Thymus (tissue), 11 donors: ENCODE measurements at regions not wholly inside any gene's neighbourhood (a gene's known extent, or its start where the extent isn't known, plus 50 kb on each side); places are given as distances from the start of the nearest gene placed in this dataset.
"Not testable (repeated sequence)": the region's sequence is repeated elsewhere in the genome, so short reads cannot be mapped to it uniquely, and the experiment has no call there.

Experiments used
- DNase-seq, 9 donors: peaks; one replicate each; pipeline ENCODE4 v3.0.0-alpha.2; 2013; ENCODE audit warnings: low spot score in 9 of 9, low read depth in 6 of 9, missing footprints in 1 of 9
- H3K27ac ChIP-seq, 2 donors: one replicate each; pipeline ENCODE4 v1.5.1; 2013; ENCODE audit warnings: control low read depth in 1 of 2, low read depth in 1 of 2, low read length in 1 of 2, mild to moderate bottlenecking in 1 of 2, moderate library complexity in 1 of 2
- H3K27me3 ChIP-seq, 2 donors: one replicate each; pipeline ENCODE4 v1.5.1; 2013; ENCODE audit warnings: low read length in 1 of 2; ENCODE audit not compliant: control insufficient read depth in 2 of 2, insufficient read depth in 1 of 2
- H3K36me3 ChIP-seq, 2 donors: one replicate each; pipeline ENCODE4 v1.5.1; 2013; ENCODE audit warnings: low read length in 1 of 2, mild to moderate bottlenecking in 1 of 2, moderate library complexity in 1 of 2; ENCODE audit not compliant: control insufficient read depth in 2 of 2, insufficient read depth in 2 of 2
- H3K4me1 ChIP-seq, 2 donors: one replicate each; pipeline ENCODE4 v1.5.1; 2013; ENCODE audit warnings: low read length in 2 of 2; ENCODE audit not compliant: control insufficient read depth in 2 of 2, insufficient read depth in 2 of 2
- H3K4me3 ChIP-seq, 2 donors: one replicate each; pipeline ENCODE4 v1.5.1; 2013; ENCODE audit warnings: low read length in 2 of 2, control low read depth in 1 of 2, mild to moderate bottlenecking in 1 of 2
- H3K9me3 ChIP-seq, 2 donors: one replicate each; pipeline ENCODE4 v1.5.1; 2013; ENCODE audit warnings: low read length in 1 of 2, mild to moderate bottlenecking in 1 of 2; ENCODE audit not compliant: control insufficient read depth in 2 of 2, insufficient read depth in 1 of 2
- WGBS: extraction: QIAGEN DNeasy Blood & Tissue Kit; methylation state at CpG from one replicate; pipeline ENCODE4 v1.1.7; 2013; 5-methylcytosine and 5-hydroxymethylcytosine counted together
- donor health status: healthy.

GRCh38 chr14:30270200-30271161 lies 288.5 kb upstream of the G2E3 start:
- H3K4me3 ChIP-seq, result no peak overlapping the region
- H3K27ac ChIP-seq, result no peak overlapping the region
- H3K27me3 ChIP-seq, result no peaks in the 10 kb centered on the region
- DNase-seq, result peak; percentile 9 to 63 (median 38)
- WGBS, result 38% methylated on average over 29 of the region's 29 CpGs
- H3K9me3 ChIP-seq, result no peaks in the 10 kb centered on the region
- H3K4me1 ChIP-seq, result no peaks in the 10 kb centered on the region
- no peaks in the 10 kb centered on the region for H3K36me3 ChIP-seq

GRCh38 chr14:30271811-30272323 lies 287.1 kb upstream of the G2E3 start:
- Histone ChIP-seq H3K9me3 (no peaks in the 10 kb centered on the region), H3K27me3 (no peaks in the 10 kb centered on the region), H3K36me3 (no peaks in the 10 kb centered on the region), H3K4me3 (no peak overlapping the region), H3K27ac (no peak overlapping the region), H3K4me1 (no peaks in the 10 kb centered on the region)
- 94% methylated on average over 6 of the region's 6 CpGs for WGBS
- no peak for DNase-seq

GRCh38 chr14:30272848-30273832 lies 285.8 kb upstream of the G2E3 start:
- Histone ChIP-seq H3K4me1 (no peaks in the 10 kb centered on the region), H3K4me3 (no peak overlapping the region), H3K27me3 (no peaks in the 10 kb centered on the region), H3K27ac (no peak overlapping the region), H3K9me3 (no peaks in the 10 kb centered on the region), H3K36me3 (no peaks in the 10 kb centered on the region)
- 88% methylated on average over 14 of the region's 14 CpGs for WGBS
- DNase-seq, result no peak

GRCh38 chr14:30275604-30276003 lies 283.4 kb upstream of the G2E3 start:
- 95% methylated on average over 3 of the region's 3 CpGs for WGBS
- no peaks in the 10 kb centered on the region for H3K9me3 ChIP-seq
- DNase-seq, result no peak
- H3K4me3 ChIP-seq, result no peak overlapping the region
- no peaks in the 10 kb centered on the region for H3K4me1 ChIP-seq
- H3K27ac ChIP-seq, result no peak overlapping the region
- no peaks in the 10 kb centered on the region for H3K27me3 ChIP-seq
- H3K36me3 ChIP-seq, result no peaks in the 10 kb centered on the region

GRCh38 chr14:30277268-30277667 lies 281.7 kb upstream of the G2E3 start:
- no peak for DNase-seq
- no peaks in the 10 kb centered on the region for H3K4me1 ChIP-seq
- H3K4me3 ChIP-seq, result no peak overlapping the region
- H3K36me3 ChIP-seq, result no peaks in the 10 kb centered on the region
- no peak overlapping the region for H3K27ac ChIP-seq
- 86% methylated on average over 2 of the region's 2 CpGs for WGBS
- H3K27me3 ChIP-seq, result no peaks in the 10 kb centered on the region
- no peaks in the 10 kb centered on the region for H3K9me3 ChIP-seq

GRCh38 chr14:30278856-30279255 lies 280.1 kb upstream of the G2E3 start:
- DNase-seq, H3K9me3 ChIP-seq, H3K27me3 ChIP-seq, H3K4me1 ChIP-seq, H3K4me3 ChIP-seq, H3K27ac ChIP-seq, H3K36me3 ChIP-seq: not testable (repeated sequence)
- whole genome bisulfite sequencing, result 93% methylated on average over 2 of the region's 2 CpGs

- H3K27ac ChIP-seq, result no peak overlapping the region
- H3K27me3 ChIP-seq, result no peaks in the 10 kb centered on the region
- no peak overlapping the region for H3K4me3 ChIP-seq
- no peaks in the 10 kb centered on the region for H3K4me1 ChIP-seq
- H3K9me3 ChIP-seq, result no peaks in the 10 kb centered on the region
- H3K36me3 ChIP-seq, result no peaks in the 10 kb centered on the region
- peak in 2 of 9 donors; percentile 3 to 11 for DNase-seq
- 55% methylated on average over 2 of the region's 2 CpGs for WGBS
Observed at GRCh38 chr14:30283822-30284446, 275.0 kb upstream of the G2E3 start.

GRCh38 chr14:30284808-30285207 lies 274.1 kb upstream of the G2E3 start:
- H3K27me3 ChIP-seq, result no peaks in the 10 kb centered on the region
- no peaks in the 10 kb centered on the region for H3K4me1 ChIP-seq
- H3K4me3 ChIP-seq, result no peak overlapping the region
- no peaks in the 10 kb centered on the region for H3K36me3 ChIP-seq
- no peaks in the 10 kb centered on the region for H3K9me3 ChIP-seq
- WGBS, result 94% methylated on average over 4 of the region's 4 CpGs
- no peak for DNase-seq
- no peak overlapping the region for H3K27ac ChIP-seq
